ENCODE measurements at regions not wholly inside any gene's neighbourhood (a gene's known extent, or its start where the extent isn't known, plus 50 kb on each side); places are given as distances from the start of the nearest gene placed in this dataset.

GRCh38 chr2:38430196-38430595 is 53.1 kb upstream of the ATL2 start:
- DNase-seq, result no peak

GRCh38 chr2:38427936-38428335 is 50.9 kb upstream of the ATL2 start:
- DNase-seq, result no peak

- DNase-seq, result no peak
Measured at GRCh38 chr2:38427054-38427453, 50.0 kb upstream of the ATL2 start.
